Epithelial cell of proximal tubule (primary cell): ENCODE measurements at regions not wholly inside any gene's neighbourhood (a gene's known extent, or its start where the extent isn't known, plus 50 kb on each side); places are given as distances from the start of the nearest gene placed in this dataset.

ENCODE experiments used
- DNase-seq: peaks from one replicate; pipeline ENCODE4 v3.0.0-alpha.2; 2011; ENCODE audit warnings: low read depth
- H3K4me3 ChIP-seq: 2 replicates; pipeline ENCODE4 v1.5.1; 2011; ENCODE audit warnings: low read depth, mild to moderate bottlenecking, low read length
- TF ChIP-seq, protein P1 (sequence below): conservative IDR thresholded peaks from 2 replicates; pipeline ENCODE4 v1.5.1; 2012; ENCODE audit warnings: low read depth, mild to moderate bottlenecking, low read length

- TF ChIP-seq, protein P1, sequence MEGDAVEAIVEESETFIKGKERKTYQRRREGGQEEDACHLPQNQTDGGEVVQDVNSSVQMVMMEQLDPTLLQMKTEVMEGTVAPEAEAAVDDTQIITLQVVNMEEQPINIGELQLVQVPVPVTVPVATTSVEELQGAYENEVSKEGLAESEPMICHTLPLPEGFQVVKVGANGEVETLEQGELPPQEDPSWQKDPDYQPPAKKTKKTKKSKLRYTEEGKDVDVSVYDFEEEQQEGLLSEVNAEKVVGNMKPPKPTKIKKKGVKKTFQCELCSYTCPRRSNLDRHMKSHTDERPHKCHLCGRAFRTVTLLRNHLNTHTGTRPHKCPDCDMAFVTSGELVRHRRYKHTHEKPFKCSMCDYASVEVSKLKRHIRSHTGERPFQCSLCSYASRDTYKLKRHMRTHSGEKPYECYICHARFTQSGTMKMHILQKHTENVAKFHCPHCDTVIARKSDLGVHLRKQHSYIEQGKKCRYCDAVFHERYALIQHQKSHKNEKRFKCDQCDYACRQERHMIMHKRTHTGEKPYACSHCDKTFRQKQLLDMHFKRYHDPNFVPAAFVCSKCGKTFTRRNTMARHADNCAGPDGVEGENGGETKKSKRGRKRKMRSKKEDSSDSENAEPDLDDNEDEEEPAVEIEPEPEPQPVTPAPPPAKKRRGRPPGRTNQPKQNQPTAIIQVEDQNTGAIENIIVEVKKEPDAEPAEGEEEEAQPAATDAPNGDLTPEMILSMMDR: no peak
- no peak overlapping the region for H3K4me3 ChIP-seq
- DNase-seq: no peak
Measured at GRCh38 chr15:85860394-85861161, 65.9 kb upstream of the KLHL25 start.

DNA sequence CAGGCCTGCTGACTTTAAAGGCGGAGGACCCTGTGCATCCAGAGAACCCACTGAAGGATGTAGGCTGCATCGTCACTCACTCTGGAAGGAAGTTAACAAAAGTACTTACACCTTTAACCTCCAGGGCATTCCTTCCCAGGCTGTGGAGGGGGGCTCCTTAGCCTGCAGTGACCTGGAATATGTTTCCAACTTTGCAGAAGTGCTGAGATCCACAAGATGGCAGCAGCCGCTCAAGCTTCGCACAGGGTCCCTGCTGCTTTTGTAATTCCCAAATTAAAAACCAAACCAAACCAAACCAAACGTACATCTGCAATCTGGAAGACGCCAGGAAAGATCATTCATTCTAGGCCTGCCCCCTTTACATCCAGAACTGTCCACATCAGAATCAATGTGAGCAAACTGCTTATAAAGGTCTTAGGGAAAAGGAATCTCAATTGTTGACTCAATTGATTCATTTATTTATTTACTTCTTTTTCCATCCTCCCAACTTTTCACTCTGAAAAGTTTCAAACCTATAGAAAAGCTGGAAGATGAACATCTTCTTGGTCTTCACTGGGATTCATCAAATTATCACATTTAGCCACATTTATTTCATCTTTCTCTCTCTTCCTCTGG is 70.5 kb upstream of the KLHL25 start:
- no peak overlapping the region for H3K4me3 ChIP-seq
- TF ChIP-seq, protein P1: peak; percentile 76
- DNase-seq: no peak

- H3K4me3 ChIP-seq: no peak overlapping the region
- TF ChIP-seq, protein P1: no peak
- no peak for DNase-seq
Measured at GRCh38 chr15:85867250-85867649, 72.5 kb upstream of the KLHL25 start.

DNA sequence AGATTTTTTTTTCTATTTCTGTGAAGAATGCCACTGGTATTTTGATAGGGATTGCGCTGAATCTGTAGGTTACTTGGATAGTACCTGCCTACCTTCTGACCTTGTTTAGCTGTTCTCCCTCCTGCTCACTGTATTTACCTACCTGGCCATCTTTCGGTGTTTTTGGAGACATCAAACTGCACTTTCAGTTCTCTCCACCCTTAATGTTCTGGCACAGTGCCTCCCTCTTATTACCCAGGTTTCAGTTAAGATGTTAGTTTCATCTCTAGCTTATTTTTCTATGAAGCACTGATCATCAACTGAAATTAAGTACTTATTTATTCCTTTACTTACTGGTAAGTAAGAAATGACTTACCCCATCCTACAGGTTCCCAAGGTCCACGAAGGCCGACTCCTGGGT is 74.4 kb upstream of the KLHL25 start:
- DNase-seq: no peak
- H3K4me3 ChIP-seq: no peak overlapping the region
- TF ChIP-seq, protein P1: no peak

DNA sequence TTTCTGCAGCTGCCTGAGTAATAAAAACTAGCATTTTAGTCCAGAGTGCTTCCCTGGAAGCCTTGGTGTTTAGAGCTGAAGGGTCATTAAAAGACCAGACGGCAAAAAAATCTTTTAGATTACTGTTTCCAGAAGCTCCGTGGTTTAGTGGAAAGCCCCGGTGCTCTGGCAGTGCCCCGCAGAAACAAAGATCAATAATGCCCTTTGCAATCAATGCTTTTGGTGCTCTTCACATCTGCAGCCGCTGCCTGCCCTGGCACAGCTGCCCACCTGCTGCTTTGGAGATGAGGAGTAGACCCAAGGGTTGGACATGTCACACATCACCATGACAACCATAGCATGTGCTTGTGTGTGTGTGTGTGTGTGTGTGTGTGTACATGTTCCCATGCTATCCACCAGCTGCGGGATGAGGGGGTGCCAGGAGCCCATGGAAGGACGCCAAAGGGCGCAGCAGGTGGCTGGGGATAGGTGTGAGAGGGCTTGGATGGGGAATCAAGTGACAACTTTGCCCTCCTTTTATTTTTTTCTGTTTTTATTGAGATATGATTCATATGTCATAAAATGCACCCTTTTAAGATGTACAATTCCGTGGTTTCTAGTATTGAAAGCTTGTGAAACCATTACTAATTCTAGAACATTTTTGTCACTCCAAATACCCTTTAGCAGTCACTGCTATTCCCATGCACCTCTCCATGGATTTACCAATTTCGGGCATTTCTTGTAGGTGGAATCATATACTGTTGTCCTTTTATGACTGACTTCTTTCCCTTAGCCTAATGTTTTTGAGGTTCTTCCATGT is 75.7 kb upstream of the KLHL25 start:
- H3K4me3 ChIP-seq: no peak overlapping the region
- TF ChIP-seq, protein P1: no peak
- DNase-seq: no peak

- H3K4me3 ChIP-seq: no peak overlapping the region
- DNase-seq: no peak
- TF ChIP-seq, protein P1: no peak
Measured at GRCh38 chr15:85871545-85871944, 76.8 kb upstream of the KLHL25 start.
